GM23338 (cell line): ENCODE measurements at regions not wholly inside any gene's neighbourhood (a gene's known extent, or its start where the extent isn't known, plus 50 kb on each side); places are given as distances from the start of the nearest gene placed in this dataset.

ENCODE experiments used
- ATAC-seq: fragments of 200-7000 bp; cut with Tn5 transposase; 3 replicates; pipeline ENCODE4 v1.9.1; 2020
- DNase-seq: peaks from one replicate; pipeline ENCODE4 v3.0.0-alpha.2; 2015; ENCODE audit warnings: low spot score
- H2AFZ ChIP-seq: fragments of 200-600 bp; sonication (generic); 2 replicates; pipeline ENCODE4 v1.8.0; 2016; ENCODE audit warnings: antibody characterized with exemption, mild to moderate bottlenecking, moderate library complexity
- H3F3A ChIP-seq: fragments of 200-600 bp; sonication (generic); replicated peaks from 2 replicates; pipeline ENCODE4 v1.8.0; 2017; ENCODE audit warnings: antibody characterized with exemption, mixed run types, low read depth
- H3K27ac ChIP-seq: fragments of 200-600 bp; sonication (generic); 2 replicates; pipeline ENCODE4 v1.6.1; 2016; ENCODE audit warnings: low read depth
- H3K27me3 ChIP-seq: fragments of 200-600 bp; sonication (generic); 2 replicates; pipeline ENCODE4 v1.8.0; 2016; ENCODE audit warnings: mild to moderate bottlenecking, mixed run types, moderate library complexity; ENCODE audit not compliant: insufficient read depth
- H3K36me3 ChIP-seq: fragments of 200-600 bp; sonication (generic); 2 replicates; pipeline ENCODE4 v1.8.0; 2016; ENCODE audit warnings: mild to moderate bottlenecking; ENCODE audit not compliant: insufficient read depth
- H3K4me1 ChIP-seq: fragments of 200-600 bp; sonication (generic); 2 replicates; pipeline ENCODE4 v1.8.0; 2016; ENCODE audit warnings: mild to moderate bottlenecking, moderate library complexity; ENCODE audit not compliant: insufficient read depth
- H3K4me2 ChIP-seq: fragments of 200-600 bp; sonication (generic); 2 replicates; pipeline ENCODE4 v1.7.1; 2017; ENCODE audit warnings: mixed run types
- H3K4me3 ChIP-seq: fragments of 200-600 bp; sonication (generic); 2 replicates; pipeline ENCODE4 v1.6.1; 2016; ENCODE audit warnings: mixed run types
- H3K79me2 ChIP-seq: fragments of 200-600 bp; sonication (generic); replicated peaks from 2 replicates; pipeline ENCODE4 v1.8.0; 2017; ENCODE audit warnings: mild to moderate bottlenecking; ENCODE audit not compliant: insufficient read depth
- H3K9me2 ChIP-seq: fragments of 200-600 bp; sonication (generic); 2 replicates; pipeline ENCODE4 v1.8.0; 2017; ENCODE audit not compliant: insufficient read depth
- H4K20me1 ChIP-seq: fragments of 200-600 bp; sonication (generic); replicated peaks from 2 replicates; pipeline ENCODE4 v1.8.0; 2017; ENCODE audit warnings: mild to moderate bottlenecking; ENCODE audit not compliant: insufficient read depth
- H3K27ac Mint-ChIP-seq: 2 replicates; pipeline ENCODE4 v1.8.0; 2020; ENCODE audit warnings: inconsistent platforms, mild to moderate bottlenecking, moderate library complexity, mixed read lengths
- H3K27me3 Mint-ChIP-seq: 3 replicates; pipeline ENCODE4 v1.8.0; 2022; ENCODE audit warnings: low read depth, mild to moderate bottlenecking, moderate library complexity, mixed read lengths, inconsistent platforms; ENCODE audit not compliant: insufficient read depth, poor library complexity
- H3K36me3 Mint-ChIP-seq: 3 replicates; pipeline ENCODE4 v1.8.0; 2021; ENCODE audit warnings: low read depth, mild to moderate bottlenecking, inconsistent platforms, moderate library complexity, mixed read lengths
- H3K4me1 Mint-ChIP-seq: 3 replicates; pipeline ENCODE4 v1.8.0; 2020; ENCODE audit warnings: mild to moderate bottlenecking, inconsistent platforms, mixed read lengths
- H3K4me3 Mint-ChIP-seq: 3 replicates; pipeline ENCODE4 v1.8.0; 2021; ENCODE audit warnings: moderate library complexity, mild to moderate bottlenecking, inconsistent platforms, mixed read lengths
- H3K9me3 Mint-ChIP-seq: 3 replicates; pipeline ENCODE4 v1.8.0; 2020; ENCODE audit warnings: moderate library complexity, mild to moderate bottlenecking, inconsistent platforms, mixed read lengths
- EZH2phosphoT487 ChIP-seq: fragments of 200-600 bp; sonication (generic); IDR thresholded peaks from one replicate; pipeline ENCODE4 v1.8.1; 2018; ENCODE audit warnings: antibody characterized with exemption; ENCODE audit not compliant: unreplicated experiment
- JUNB ChIP-seq: IDR thresholded peaks from one replicate; pipeline ENCODE4 v1.6.1; 2016; ENCODE audit warnings: antibody characterized with exemption; ENCODE audit not compliant: unreplicated experiment
- NANOG ChIP-seq: IDR thresholded peaks from 2 replicates; pipeline ENCODE4 v1.6.1; 2016; ENCODE audit warnings: antibody characterized with exemption, borderline replicate concordance
- POLR2AphosphoS5 ChIP-seq: IDR thresholded peaks from 2 replicates; pipeline ENCODE4 v1.6.1; 2016; ENCODE audit warnings: antibody characterized with exemption, low read depth
- ZNF114 ChIP-seq: fragments of 250-450 bp; sonication (Bioruptor Pico); IDR thresholded peaks from 2 replicates; pipeline ENCODE4 v1.5.0; 2020; ENCODE audit warnings: mild to moderate bottlenecking, moderate library complexity
- TF ChIP-seq, protein P1 (sequence below): IDR thresholded peaks from 2 replicates; pipeline ENCODE4 v1.6.1; 2016; ENCODE audit warnings: antibody characterized with exemption
- TF ChIP-seq, protein P2 (sequence below): IDR thresholded peaks from one replicate; pipeline ENCODE4 v1.6.1; 2018; ENCODE audit warnings: antibody characterized with exemption; ENCODE audit not compliant: unreplicated experiment
- TF ChIP-seq, protein P3 (sequence below), 2 experiments: fragments of 200-600 bp in 1 of 2; sonication (generic) in 1 of 2; conservative IDR thresholded peaks; 2 replicates each; pipeline versions ENCODE4 v1.5.1 to v1.6.1; 2016 to 2017; ENCODE audit warnings: antibody characterized with exemption in 2 of 2, low read depth in 2 of 2, mild to moderate bottlenecking in 2 of 2, moderate library complexity in 1 of 2
- TF ChIP-seq, protein P4 (sequence below): fragments of 250-450 bp; sonication (Bioruptor Pico); IDR thresholded peaks from 2 replicates; pipeline ENCODE4 v1.5.0; 2020; ENCODE audit warnings: mild to moderate bottlenecking, moderate library complexity

DNA sequence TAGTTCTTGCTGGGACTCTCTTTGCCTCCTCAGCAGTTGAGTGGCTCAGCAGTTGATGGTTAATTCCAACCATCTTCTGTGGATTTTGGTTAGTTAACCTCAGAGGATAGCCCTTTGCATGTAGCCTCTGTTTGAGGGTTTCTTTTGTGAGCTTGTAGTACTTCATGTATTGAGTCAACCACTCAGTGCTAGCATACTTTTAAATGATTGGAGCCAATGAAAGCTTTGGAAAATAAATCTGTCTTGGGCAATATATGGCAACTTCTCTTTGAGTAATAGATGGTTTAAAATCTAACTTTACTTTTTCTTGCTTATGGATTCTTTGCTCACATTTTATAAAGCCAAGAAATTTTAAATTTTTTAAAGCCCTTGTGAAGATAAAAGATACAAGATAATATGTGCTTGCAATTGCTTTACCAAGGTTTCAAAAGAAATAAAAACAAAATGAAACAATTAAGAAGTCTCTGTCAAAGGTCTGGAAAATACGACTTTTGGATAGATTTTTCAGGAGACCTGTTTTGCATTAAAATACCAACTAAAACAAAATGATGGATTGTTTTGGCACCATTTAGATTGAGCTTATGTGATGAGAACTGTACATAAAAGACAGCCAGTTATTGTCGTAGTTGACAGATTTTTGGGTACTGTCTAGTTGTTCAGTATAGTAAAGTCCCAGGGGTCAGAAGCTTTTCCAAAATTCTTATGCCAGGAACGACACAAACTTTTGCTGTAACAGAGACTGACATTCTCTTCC lies 181.9 kb downstream of the SPRY1 start:
- no peaks in the 10 kb centered on the region for H3F3A ChIP-seq
- no peak overlapping the region for H2AFZ ChIP-seq
- no peaks in the 10 kb centered on the region for H3K27me3 ChIP-seq
- H3K4me1 Mint-ChIP-seq, result no peaks in the 10 kb centered on the region
- H3K27me3 Mint-ChIP-seq, result no peaks in the 10 kb centered on the region
- H3K36me3 Mint-ChIP-seq, result peaks cover 14% of the 10 kb centered on the region
- ATAC-seq (no peak), DNase-seq (no peak)
- H3K27ac ChIP-seq, result no peak overlapping the region
- H3K9me3 Mint-ChIP-seq, result peaks cover 18% of the 10 kb centered on the region
- peaks cover 11% of the 10 kb centered on the region; the same call in 1 of the 2 replicates for H3K9me2 ChIP-seq
- H3K4me3 ChIP-seq, result no peak overlapping the region
- peaks cover 5% of the 10 kb centered on the region for H3K36me3 ChIP-seq
- H3K79me2 ChIP-seq, result no peaks in the 10 kb centered on the region
- H3K4me2 ChIP-seq, result no peak overlapping the region
- H3K27ac Mint-ChIP-seq, result no peak overlapping the region
- H3K4me3 Mint-ChIP-seq, result no peak overlapping the region
- TF ChIP-seq, protein P1, sequence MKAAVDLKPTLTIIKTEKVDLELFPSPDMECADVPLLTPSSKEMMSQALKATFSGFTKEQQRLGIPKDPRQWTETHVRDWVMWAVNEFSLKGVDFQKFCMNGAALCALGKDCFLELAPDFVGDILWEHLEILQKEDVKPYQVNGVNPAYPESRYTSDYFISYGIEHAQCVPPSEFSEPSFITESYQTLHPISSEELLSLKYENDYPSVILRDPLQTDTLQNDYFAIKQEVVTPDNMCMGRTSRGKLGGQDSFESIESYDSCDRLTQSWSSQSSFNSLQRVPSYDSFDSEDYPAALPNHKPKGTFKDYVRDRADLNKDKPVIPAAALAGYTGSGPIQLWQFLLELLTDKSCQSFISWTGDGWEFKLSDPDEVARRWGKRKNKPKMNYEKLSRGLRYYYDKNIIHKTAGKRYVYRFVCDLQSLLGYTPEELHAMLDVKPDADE, result no peak
- TF ChIP-seq POLR2AphosphoS5 (no peak), JUNB (no peak), NANOG (no peak), ZNF114 (CRISPR knock-in tag) (no peak), EZH2phosphoT487 (no peak)
- TF ChIP-seq, protein P2, sequence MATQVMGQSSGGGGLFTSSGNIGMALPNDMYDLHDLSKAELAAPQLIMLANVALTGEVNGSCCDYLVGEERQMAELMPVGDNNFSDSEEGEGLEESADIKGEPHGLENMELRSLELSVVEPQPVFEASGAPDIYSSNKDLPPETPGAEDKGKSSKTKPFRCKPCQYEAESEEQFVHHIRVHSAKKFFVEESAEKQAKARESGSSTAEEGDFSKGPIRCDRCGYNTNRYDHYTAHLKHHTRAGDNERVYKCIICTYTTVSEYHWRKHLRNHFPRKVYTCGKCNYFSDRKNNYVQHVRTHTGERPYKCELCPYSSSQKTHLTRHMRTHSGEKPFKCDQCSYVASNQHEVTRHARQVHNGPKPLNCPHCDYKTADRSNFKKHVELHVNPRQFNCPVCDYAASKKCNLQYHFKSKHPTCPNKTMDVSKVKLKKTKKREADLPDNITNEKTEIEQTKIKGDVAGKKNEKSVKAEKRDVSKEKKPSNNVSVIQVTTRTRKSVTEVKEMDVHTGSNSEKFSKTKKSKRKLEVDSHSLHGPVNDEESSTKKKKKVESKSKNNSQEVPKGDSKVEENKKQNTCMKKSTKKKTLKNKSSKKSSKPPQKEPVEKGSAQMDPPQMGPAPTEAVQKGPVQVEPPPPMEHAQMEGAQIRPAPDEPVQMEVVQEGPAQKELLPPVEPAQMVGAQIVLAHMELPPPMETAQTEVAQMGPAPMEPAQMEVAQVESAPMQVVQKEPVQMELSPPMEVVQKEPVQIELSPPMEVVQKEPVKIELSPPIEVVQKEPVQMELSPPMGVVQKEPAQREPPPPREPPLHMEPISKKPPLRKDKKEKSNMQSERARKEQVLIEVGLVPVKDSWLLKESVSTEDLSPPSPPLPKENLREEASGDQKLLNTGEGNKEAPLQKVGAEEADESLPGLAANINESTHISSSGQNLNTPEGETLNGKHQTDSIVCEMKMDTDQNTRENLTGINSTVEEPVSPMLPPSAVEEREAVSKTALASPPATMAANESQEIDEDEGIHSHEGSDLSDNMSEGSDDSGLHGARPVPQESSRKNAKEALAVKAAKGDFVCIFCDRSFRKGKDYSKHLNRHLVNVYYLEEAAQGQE, result no peak
- TF ChIP-seq, protein P3, sequence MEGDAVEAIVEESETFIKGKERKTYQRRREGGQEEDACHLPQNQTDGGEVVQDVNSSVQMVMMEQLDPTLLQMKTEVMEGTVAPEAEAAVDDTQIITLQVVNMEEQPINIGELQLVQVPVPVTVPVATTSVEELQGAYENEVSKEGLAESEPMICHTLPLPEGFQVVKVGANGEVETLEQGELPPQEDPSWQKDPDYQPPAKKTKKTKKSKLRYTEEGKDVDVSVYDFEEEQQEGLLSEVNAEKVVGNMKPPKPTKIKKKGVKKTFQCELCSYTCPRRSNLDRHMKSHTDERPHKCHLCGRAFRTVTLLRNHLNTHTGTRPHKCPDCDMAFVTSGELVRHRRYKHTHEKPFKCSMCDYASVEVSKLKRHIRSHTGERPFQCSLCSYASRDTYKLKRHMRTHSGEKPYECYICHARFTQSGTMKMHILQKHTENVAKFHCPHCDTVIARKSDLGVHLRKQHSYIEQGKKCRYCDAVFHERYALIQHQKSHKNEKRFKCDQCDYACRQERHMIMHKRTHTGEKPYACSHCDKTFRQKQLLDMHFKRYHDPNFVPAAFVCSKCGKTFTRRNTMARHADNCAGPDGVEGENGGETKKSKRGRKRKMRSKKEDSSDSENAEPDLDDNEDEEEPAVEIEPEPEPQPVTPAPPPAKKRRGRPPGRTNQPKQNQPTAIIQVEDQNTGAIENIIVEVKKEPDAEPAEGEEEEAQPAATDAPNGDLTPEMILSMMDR (conservative IDR thresholded peaks at IDR 0.05; ENCODE audit: low read depth in 2 of 2), result no peak
- TF ChIP-seq, protein P4, sequence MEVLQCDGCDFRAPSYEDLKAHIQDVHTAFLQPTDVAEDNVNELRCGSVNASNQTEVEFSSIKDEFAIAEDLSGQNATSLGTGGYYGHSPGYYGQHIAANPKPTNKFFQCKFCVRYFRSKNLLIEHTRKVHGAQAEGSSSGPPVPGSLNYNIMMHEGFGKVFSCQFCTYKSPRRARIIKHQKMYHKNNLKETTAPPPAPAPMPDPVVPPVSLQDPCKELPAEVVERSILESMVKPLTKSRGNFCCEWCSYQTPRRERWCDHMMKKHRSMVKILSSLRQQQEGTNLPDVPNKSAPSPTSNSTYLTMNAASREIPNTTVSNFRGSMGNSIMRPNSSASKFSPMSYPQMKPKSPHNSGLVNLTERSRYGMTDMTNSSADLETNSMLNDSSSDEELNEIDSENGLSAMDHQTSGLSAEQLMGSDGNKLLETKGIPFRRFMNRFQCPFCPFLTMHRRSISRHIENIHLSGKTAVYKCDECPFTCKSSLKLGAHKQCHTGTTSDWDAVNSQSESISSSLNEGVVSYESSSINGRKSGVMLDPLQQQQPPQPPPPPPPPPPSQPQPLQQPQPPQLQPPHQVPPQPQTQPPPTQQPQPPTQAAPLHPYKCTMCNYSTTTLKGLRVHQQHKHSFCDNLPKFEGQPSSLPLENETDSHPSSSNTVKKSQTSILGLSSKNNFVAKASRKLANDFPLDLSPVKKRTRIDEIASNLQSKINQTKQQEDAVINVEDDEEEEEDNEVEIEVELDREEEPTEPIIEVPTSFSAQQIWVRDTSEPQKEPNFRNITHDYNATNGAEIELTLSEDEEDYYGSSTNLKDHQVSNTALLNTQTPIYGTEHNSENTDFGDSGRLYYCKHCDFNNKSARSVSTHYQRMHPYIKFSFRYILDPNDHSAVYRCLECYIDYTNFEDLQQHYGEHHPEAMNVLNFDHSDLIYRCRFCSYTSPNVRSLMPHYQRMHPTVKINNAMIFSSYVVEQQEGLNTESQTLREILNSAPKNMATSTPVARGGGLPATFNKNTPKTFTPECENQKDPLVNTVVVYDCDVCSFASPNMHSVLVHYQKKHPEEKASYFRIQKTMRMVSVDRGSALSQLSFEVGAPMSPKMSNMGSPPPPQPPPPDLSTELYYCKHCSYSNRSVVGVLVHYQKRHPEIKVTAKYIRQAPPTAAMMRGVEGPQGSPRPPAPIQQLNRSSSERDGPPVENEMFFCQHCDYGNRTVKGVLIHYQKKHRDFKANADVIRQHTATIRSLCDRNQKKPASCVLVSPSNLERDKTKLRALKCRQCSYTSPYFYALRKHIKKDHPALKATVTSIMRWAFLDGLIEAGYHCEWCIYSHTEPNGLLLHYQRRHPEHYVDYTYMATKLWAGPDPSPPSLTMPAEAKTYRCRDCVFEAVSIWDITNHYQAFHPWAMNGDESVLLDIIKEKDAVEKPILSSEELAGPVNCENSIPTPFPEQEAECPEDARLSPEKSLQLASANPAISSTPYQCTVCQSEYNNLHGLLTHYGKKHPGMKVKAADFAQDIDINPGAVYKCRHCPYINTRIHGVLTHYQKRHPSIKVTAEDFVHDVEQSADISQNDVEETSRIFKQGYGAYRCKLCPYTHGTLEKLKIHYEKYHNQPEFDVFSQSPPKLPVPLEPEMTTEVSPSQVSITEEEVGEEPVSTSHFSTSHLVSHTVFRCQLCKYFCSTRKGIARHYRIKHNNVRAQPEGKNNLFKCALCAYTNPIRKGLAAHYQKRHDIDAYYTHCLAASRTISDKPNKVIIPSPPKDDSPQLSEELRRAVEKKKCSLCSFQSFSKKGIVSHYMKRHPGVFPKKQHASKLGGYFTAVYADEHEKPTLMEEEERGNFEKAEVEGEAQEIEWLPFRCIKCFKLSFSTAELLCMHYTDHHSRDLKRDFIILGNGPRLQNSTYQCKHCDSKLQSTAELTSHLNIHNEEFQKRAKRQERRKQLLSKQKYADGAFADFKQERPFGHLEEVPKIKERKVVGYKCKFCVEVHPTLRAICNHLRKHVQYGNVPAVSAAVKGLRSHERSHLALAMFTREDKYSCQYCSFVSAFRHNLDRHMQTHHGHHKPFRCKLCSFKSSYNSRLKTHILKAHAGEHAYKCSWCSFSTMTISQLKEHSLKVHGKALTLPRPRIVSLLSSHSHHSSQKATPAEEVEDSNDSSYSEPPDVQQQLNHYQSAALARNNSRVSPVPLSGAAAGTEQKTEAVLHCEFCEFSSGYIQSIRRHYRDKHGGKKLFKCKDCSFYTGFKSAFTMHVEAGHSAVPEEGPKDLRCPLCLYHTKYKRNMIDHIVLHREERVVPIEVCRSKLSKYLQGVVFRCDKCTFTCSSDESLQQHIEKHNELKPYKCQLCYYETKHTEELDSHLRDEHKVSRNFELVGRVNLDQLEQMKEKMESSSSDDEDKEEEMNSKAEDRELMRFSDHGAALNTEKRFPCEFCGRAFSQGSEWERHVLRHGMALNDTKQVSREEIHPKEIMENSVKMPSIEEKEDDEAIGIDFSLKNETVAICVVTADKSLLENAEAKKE (CRISPR knock-in tag), result no peak
- H3K4me1 ChIP-seq, result no peaks in the 10 kb centered on the region
- no peaks in the 10 kb centered on the region for H4K20me1 ChIP-seq
